Gastrocnemius medialis (tissue), 4 donors: ENCODE measurements at regions not wholly inside any gene's neighbourhood (a gene's known extent, or its start where the extent isn't known, plus 50 kb on each side); places are given as distances from the start of the nearest gene placed in this dataset.
"Not testable (repeated sequence)": the region's sequence is repeated elsewhere in the genome, so short reads cannot be mapped to it uniquely, and the experiment has no call there.

Source experiments
- POLR2A ChIP-seq, 2 donors: fragments of 450-650 bp; IDR thresholded peaks; one replicate each; pipeline ENCODE4 v1.6.1; 2017; ENCODE audit warnings: antibody characterized with exemption in 2 of 2, mild to moderate bottlenecking in 2 of 2, moderate library complexity in 2 of 2
- TF ChIP-seq, protein P1 (sequence below), 5 experiments: fragments of 450-650 bp in 3 of 5; fragments of 200-600 bp in 2 of 5; sonication (generic) in 2 of 5; IDR thresholded peaks in 4 of 5; conservative IDR thresholded peaks in 1 of 5; 1 replicate in 4 of 5; 2 replicates in 1 of 5; pipeline ENCODE4 v1.5.1; 2016 to 2019; ENCODE audit warnings: antibody characterized with exemption in 5 of 5, mild to moderate bottlenecking in 3 of 5, moderate library complexity in 3 of 5

DNA sequence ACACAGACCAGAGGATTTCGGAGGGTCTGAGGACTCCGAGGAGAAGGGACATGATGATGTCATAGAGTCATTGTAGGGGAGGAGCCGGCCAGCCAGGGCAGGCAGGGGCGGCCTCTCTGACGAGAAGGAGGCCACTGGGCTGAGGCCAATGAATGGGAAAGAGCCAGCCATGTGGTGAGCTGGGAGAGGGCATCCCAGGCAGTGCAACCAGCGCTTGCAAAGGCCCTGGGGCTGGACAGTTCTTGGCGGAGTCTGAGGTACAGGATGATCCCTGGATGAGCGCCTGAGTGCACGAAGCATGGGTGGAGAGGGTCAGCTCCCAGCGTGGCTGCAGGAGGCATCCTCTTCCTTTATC, 158.6 kb upstream of the FOXF1 start:
- TF ChIP-seq, protein P1, sequence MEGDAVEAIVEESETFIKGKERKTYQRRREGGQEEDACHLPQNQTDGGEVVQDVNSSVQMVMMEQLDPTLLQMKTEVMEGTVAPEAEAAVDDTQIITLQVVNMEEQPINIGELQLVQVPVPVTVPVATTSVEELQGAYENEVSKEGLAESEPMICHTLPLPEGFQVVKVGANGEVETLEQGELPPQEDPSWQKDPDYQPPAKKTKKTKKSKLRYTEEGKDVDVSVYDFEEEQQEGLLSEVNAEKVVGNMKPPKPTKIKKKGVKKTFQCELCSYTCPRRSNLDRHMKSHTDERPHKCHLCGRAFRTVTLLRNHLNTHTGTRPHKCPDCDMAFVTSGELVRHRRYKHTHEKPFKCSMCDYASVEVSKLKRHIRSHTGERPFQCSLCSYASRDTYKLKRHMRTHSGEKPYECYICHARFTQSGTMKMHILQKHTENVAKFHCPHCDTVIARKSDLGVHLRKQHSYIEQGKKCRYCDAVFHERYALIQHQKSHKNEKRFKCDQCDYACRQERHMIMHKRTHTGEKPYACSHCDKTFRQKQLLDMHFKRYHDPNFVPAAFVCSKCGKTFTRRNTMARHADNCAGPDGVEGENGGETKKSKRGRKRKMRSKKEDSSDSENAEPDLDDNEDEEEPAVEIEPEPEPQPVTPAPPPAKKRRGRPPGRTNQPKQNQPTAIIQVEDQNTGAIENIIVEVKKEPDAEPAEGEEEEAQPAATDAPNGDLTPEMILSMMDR (IDR thresholded peaks at IDR 0.05 in 4 of 5, conservative IDR thresholded peaks at IDR 0.05 in 1 of 5) = not testable (repeated sequence)
- not testable (repeated sequence) for TF ChIP-seq POLR2A (IDR thresholded peaks at IDR 0.05)
